Prostate gland (tissue), 2 donors: ENCODE measurements at regions not wholly inside any gene's neighbourhood (a gene's known extent, or its start where the extent isn't known, plus 50 kb on each side); places are given as distances from the start of the nearest gene placed in this dataset.

Experiments used
- DNase-seq: peaks from one replicate; pipeline ENCODE4 v3.0.0-alpha.2; 2019; ENCODE audit warnings: low spot score
- H3K27ac ChIP-seq, 2 donors: fragments of 200-600 bp; sonication (generic); 2 replicates each; pipeline ENCODE4 v1.5.1; 2017 to 2019
- H3K27me3 ChIP-seq: fragments of 200-600 bp; sonication (generic); replicated peaks from 2 replicates; pipeline ENCODE4 v1.5.1; 2019; ENCODE audit not compliant: insufficient read depth
- H3K36me3 ChIP-seq, 2 donors: fragments of 200-600 bp; sonication (generic); 1 replicate in 1 of 2; 2 replicates in 1 of 2; pipeline versions ENCODE4 v1.5.1 to v1.8.1; 2017 to 2019
- H3K4me1 ChIP-seq: fragments of 200-600 bp; sonication (generic); replicated peaks from 2 replicates; pipeline ENCODE4 v1.5.1; 2019
- H3K4me3 ChIP-seq, 2 donors: fragments of 200-600 bp; sonication (generic); 2 replicates each; pipeline ENCODE4 v1.5.1; 2017 to 2019
- H3K9me3 ChIP-seq: fragments of 200-600 bp; sonication (generic); 2 replicates; pipeline ENCODE4 v1.5.1; 2017
- POLR2A ChIP-seq: fragments of 450-650 bp; IDR thresholded peaks from one replicate; pipeline ENCODE4 v1.6.1; 2016; ENCODE audit warnings: antibody characterized with exemption, mild to moderate bottlenecking
- POLR2AphosphoS5 ChIP-seq: sonication (generic); formaldehyde crosslinking; IDR thresholded peaks from one replicate; pipeline ENCODE4 v1.6.1; 2017; ENCODE audit warnings: antibody characterized with exemption
- WGBS: methylation state at CpG from one replicate; pipeline ENCODE4 v1.1.5; 2018; 5-methylcytosine and 5-hydroxymethylcytosine counted together
- intact Hi-C: fragments of 100-400 bp; cut with DNase I; formaldehyde crosslinking; loops from one replicate; pipeline ENCODE4 v1.14.2; 2022
- TF ChIP-seq, protein P1 (sequence below), 4 experiments: fragments of 200-600 bp in 2 of 4; fragments of 450-650 bp in 2 of 4; sonication (generic) in 2 of 4; IDR thresholded peaks; 1 replicate in 3 of 4; 2 replicates in 1 of 4; pipeline ENCODE4 v1.5.1; 2016 to 2019; ENCODE audit warnings: antibody characterized with exemption in 4 of 4, mild to moderate bottlenecking in 2 of 4, moderate library complexity in 2 of 4

DNA sequence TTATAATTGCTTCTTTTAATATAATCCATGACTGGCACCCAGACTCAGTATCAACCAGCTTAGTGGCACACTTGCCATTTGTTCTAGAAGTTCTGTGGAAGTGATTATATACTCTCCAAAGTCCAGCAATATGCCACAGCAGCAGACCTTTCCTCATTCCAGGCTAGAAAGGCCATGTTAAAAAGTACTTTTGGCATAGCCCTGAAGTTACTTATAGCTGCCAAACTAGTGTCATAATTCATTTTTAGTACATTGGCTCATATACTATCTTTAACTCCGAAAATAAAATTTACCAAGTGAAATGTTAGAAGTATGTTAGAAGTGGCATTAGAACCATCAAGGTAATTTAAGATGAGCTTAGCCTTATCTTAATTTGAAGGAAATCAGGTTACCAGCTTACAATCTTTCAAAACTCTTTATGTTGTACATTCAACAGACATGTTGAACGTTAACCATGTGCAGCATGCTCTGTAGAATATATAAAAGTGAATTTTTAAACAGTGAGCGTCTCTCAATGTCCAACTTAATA lies 714.2 kb upstream of the LCORL start:
- no peak overlapping the region for H3K27ac ChIP-seq
- H3K4me3 ChIP-seq, result no peak overlapping the region
- no peaks in the 10 kb centered on the region for H3K36me3 ChIP-seq
- no peaks in the 10 kb centered on the region for H3K27me3 ChIP-seq
- WGBS, result 78% methylated on average over 3 of the region's 3 CpGs
- H3K4me1 ChIP-seq, result no peaks in the 10 kb centered on the region
- TF ChIP-seq, protein P1, sequence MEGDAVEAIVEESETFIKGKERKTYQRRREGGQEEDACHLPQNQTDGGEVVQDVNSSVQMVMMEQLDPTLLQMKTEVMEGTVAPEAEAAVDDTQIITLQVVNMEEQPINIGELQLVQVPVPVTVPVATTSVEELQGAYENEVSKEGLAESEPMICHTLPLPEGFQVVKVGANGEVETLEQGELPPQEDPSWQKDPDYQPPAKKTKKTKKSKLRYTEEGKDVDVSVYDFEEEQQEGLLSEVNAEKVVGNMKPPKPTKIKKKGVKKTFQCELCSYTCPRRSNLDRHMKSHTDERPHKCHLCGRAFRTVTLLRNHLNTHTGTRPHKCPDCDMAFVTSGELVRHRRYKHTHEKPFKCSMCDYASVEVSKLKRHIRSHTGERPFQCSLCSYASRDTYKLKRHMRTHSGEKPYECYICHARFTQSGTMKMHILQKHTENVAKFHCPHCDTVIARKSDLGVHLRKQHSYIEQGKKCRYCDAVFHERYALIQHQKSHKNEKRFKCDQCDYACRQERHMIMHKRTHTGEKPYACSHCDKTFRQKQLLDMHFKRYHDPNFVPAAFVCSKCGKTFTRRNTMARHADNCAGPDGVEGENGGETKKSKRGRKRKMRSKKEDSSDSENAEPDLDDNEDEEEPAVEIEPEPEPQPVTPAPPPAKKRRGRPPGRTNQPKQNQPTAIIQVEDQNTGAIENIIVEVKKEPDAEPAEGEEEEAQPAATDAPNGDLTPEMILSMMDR (IDR thresholded peaks at IDR 0.05), result no peak
- TF ChIP-seq POLR2AphosphoS5 (no peak), POLR2A (no peak)
- DNase-seq, result no peak
- intact Hi-C loops, result no loop called here
- H3K9me3 ChIP-seq, result no peaks in the 10 kb centered on the region

DNA sequence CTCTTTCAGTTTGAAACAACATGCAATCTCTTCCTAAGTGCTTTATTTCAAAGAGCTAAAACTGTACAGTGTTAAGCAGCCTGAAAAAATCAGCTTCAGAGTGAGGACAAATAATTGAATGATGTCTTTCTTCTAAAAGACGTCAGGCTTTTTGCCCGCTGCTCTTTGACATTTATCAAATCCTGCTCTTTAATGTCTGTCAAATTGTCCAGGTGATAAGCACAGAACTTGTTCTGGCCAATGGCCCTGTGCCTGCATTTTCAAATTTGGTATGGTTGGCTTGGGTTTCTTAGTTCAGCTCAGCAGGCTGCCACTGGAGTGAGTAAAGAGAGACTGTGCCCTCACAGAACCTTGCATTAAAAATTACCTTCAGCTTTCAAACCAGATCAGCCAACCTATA lies 712.9 kb upstream of the LCORL start:
- intact Hi-C loops, result no loop called here
- Histone ChIP-seq H3K27ac (no peak overlapping the region), H3K4me3 (no peak overlapping the region), H3K36me3 (no peaks in the 10 kb centered on the region), H3K9me3 (no peaks in the 10 kb centered on the region), H3K4me1 (no peaks in the 10 kb centered on the region), H3K27me3 (no peaks in the 10 kb centered on the region)
- TF ChIP-seq, protein P1 (IDR thresholded peaks at IDR 0.05), result no peak
- TF ChIP-seq POLR2A (no peak), POLR2AphosphoS5 (no peak)
- no peak for DNase-seq
- 30% methylated on average over 2 of the region's 2 CpGs for WGBS

DNA sequence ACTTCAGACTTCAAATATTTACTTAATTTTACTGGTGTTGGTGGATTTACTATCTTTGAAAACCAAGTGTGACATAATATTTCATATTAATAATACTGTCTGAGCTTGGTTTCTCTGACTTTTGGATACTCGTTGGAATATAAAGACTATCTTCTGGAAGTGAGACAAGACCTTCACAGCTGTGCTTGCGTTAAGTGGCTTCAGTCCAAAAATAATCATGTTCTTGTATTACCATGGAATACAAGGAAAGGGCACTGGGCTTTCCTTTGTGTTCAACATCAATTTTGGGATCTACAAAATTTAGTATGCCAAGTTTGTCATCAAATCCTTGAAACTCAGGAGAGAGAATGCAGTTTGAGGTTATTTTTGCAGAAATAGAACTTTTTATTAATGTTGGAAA lies 712.4 kb upstream of the LCORL start:
- no peaks in the 10 kb centered on the region for H3K4me1 ChIP-seq
- H3K4me3 ChIP-seq, result no peak overlapping the region
- H3K36me3 ChIP-seq, result no peaks in the 10 kb centered on the region
- no peak overlapping the region for H3K27ac ChIP-seq
- intact Hi-C loops, result no loop called here
- TF ChIP-seq, protein P1 (IDR thresholded peaks at IDR 0.05), result no peak
- TF ChIP-seq POLR2AphosphoS5, result no peak
- no peak for TF ChIP-seq POLR2A
- H3K27me3 ChIP-seq, result no peaks in the 10 kb centered on the region
- DNase-seq, result no peak
- WGBS, result 36% methylated on average over 2 of the region's 2 CpGs
- no peaks in the 10 kb centered on the region for H3K9me3 ChIP-seq

DNA sequence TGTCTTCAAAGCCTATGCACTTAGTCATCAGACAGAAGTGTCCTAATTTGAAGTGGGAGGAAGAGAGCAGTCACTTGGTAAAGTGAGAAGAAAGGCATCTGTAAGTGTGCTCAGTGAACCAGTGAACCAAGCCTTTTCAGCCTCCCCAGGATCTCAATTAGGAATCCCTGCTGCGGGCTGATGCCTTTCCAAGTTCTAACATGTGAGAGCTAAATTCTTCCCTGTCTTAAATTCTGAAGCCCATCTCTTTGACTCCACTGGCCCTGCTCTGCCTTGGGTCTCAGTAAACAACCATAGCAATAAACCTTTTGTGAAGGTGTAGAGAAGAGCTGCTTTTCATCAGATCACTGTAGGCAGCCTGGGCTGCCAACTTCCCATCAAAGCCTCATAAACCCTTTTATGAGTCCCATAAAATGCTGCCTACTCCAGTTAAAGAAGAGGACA lies 701.2 kb upstream of the LCORL start:
- TF ChIP-seq, protein P1 (IDR thresholded peaks at IDR 0.05), result no peak
- TF ChIP-seq POLR2AphosphoS5 (no peak), POLR2A (no peak)
- 6% methylated on average over 1 of the region's 1 CpG for WGBS

DNA sequence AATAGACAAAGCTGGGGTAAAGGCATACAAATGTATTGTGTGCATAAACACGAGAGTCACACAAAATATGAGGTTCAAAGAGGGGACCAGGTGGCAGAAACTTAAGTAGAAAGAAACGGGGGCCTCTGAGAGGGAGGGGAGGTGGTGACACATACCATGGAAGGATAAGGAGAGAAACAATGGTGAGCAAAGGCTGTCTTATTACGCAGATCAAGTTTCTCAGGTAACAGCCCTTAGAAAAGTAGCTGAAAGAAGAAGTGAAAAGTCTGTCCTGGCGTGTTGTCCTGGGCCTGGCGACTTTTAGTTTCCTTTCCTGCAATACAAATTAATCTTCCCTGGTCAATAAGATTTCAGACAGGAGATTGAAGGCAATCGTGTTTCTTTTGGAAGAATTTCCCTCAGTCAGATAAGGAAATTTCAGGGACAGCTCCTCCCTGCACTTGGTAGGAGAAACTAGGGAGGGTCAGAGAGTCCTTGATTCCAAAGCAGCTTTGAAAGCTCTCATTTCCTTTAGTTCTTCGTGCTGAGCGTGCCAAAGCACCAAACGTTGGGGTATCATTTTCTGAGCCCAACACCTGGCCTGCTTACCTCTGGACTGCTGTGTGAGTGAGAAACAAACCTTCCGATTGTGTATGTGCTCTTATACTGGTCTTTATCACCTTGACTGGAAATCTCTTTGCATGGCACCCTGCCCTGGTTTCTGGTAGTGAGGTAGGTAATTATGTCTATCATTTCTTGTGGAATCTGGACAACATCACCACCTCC lies 676.7 kb upstream of the LCORL start:
- Histone ChIP-seq H3K27ac (no peak overlapping the region), H3K9me3 (no peaks in the 10 kb centered on the region), H3K4me3 (no peak overlapping the region), H3K36me3 (no peaks in the 10 kb centered on the region), H3K4me1 (no peaks in the 10 kb centered on the region), H3K27me3 (no peaks in the 10 kb centered on the region)
- intact Hi-C loops, result no loop called here
- 51% methylated on average over 10 of the region's 10 CpGs for WGBS
- no peak for DNase-seq
- TF ChIP-seq POLR2AphosphoS5, result no peak
- TF ChIP-seq, protein P1 (IDR thresholded peaks at IDR 0.05), result no peak
- TF ChIP-seq POLR2A, result no peak

More for the DNA sequence above, 701.2 kb upstream of the LCORL start:
- DNase-seq, result no peak
- no peaks in the 10 kb centered on the region for H3K36me3 ChIP-seq
- H3K4me3 ChIP-seq, result no peak overlapping the region
- no peak overlapping the region for H3K27ac ChIP-seq
- H3K4me1 ChIP-seq, result no peaks in the 10 kb centered on the region
- H3K9me3 ChIP-seq, result no peaks in the 10 kb centered on the region
- no peaks in the 10 kb centered on the region for H3K27me3 ChIP-seq
- intact Hi-C loops, result no loop called here
